Islet of Langerhans (tissue), 1 donor: ENCODE measurements at regions not wholly inside any gene's neighbourhood (a gene's known extent, or its start where the extent isn't known, plus 50 kb on each side); places are given as distances from the start of the nearest gene placed in this dataset.
A peak's percentile ranks its signal among the peaks of the same experiment; 100 is the strongest.

Experiments used
- FAIRE-seq: peaks from one replicate; lab custom pipeline; 2011; peaks lifted over from hg19 to GRCh38; lab: Jason Lieb, UNC

- FAIRE-seq: no peak
These were observed 371.2 kb downstream of the SPRY1 start for GRCh38 chr4:123767806-123768205.

GRCh38 chr4:123770884-123771283, 374.3 kb downstream of the SPRY1 start:
- FAIRE-seq: no peak

GRCh38 chr4:123776267-123776666, 379.7 kb downstream of the SPRY1 start:
- FAIRE-seq: no peak

GRCh38 chr4:123777373-123777772, 380.8 kb downstream of the SPRY1 start:
- FAIRE-seq: no peak

GRCh38 chr4:123783151-123783790, 386.7 kb downstream of the SPRY1 start:
- peak; percentile 53 for FAIRE-seq

GRCh38 chr4:123783921-123784320, 387.3 kb downstream of the SPRY1 start:
- FAIRE-seq: no peak

- FAIRE-seq: no peak
These were observed 388.0 kb downstream of the SPRY1 start for GRCh38 chr4:123784626-123785025.

- no peak for FAIRE-seq
These were observed 388.9 kb downstream of the SPRY1 start for GRCh38 chr4:123785538-123785937.

- no peak for FAIRE-seq
These were observed 389.7 kb downstream of the SPRY1 start for GRCh38 chr4:123786163-123786915.

- no peak for FAIRE-seq
These were observed 390.3 kb downstream of the SPRY1 start for GRCh38 chr4:123786920-123787319.

GRCh38 chr4:123787512-123788080, 391.0 kb downstream of the SPRY1 start:
- FAIRE-seq: no peak

- FAIRE-seq: no peak
These were observed 392.0 kb downstream of the SPRY1 start for GRCh38 chr4:123788577-123788976.

GRCh38 chr4:123790681-123791080, 394.1 kb downstream of the SPRY1 start:
- no peak for FAIRE-seq

GRCh38 chr4:123802082-123802645, 405.6 kb downstream of the SPRY1 start:
- FAIRE-seq: no peak

GRCh38 chr4:123802933-123803332, 406.3 kb downstream of the SPRY1 start:
- no peak for FAIRE-seq

- FAIRE-seq: no peak
These were observed 407.7 kb downstream of the SPRY1 start for GRCh38 chr4:123804196-123804721.

- FAIRE-seq: no peak
These were observed 409.5 kb downstream of the SPRY1 start for GRCh38 chr4:123806056-123806455.

GRCh38 chr4:123807187-123807586, 410.6 kb downstream of the SPRY1 start:
- FAIRE-seq: peak; percentile 30

GRCh38 chr4:123807866-123808265, 411.3 kb downstream of the SPRY1 start:
- FAIRE-seq: no peak

GRCh38 chr4:123809864-123810263, 413.3 kb downstream of the SPRY1 start:
- FAIRE-seq: no peak

- no peak for FAIRE-seq
These were observed 415.4 kb downstream of the SPRY1 start for GRCh38 chr4:123812066-123812390.

GRCh38 chr4:123813901-123814300, 417.3 kb downstream of the SPRY1 start:
- FAIRE-seq: no peak

GRCh38 chr4:123816462-123816861, 419.9 kb downstream of the SPRY1 start:
- FAIRE-seq: no peak
